Trophoblast cell (in vitro differentiated cells and primary cell): ENCODE measurements at regions not wholly inside any gene's neighbourhood (a gene's known extent, or its start where the extent isn't known, plus 50 kb on each side); places are given as distances from the start of the nearest gene placed in this dataset.

Experiments used
- DNase-seq, 2 donors: peaks; one replicate each; pipeline ENCODE4 v3.0.0-alpha.2; 2016
- H2AFZ ChIP-seq: 2 replicates; pipeline ENCODE4 v1.6.1; 2013; ENCODE audit warnings: low read length, moderate library complexity, mild to moderate bottlenecking; ENCODE audit not compliant: insufficient read depth, poor library complexity
- H2AK5ac ChIP-seq: 2 replicates; pipeline ENCODE4 v1.6.1; 2013; ENCODE audit warnings: mild to moderate bottlenecking, low read length
- H2BK120ac ChIP-seq: 2 replicates; pipeline ENCODE4 v1.6.1; 2013; ENCODE audit warnings: low read length, mild to moderate bottlenecking, moderate library complexity; ENCODE audit not compliant: insufficient read depth, poor library complexity
- H2BK12ac ChIP-seq: 2 replicates; pipeline ENCODE4 v1.6.1; 2013; ENCODE audit warnings: mild to moderate bottlenecking, low read length, moderate library complexity
- H2BK5ac ChIP-seq: 2 replicates; pipeline ENCODE4 v1.6.1; 2013; ENCODE audit warnings: low read length, low read depth, moderate library complexity, mild to moderate bottlenecking; ENCODE audit not compliant: poor library complexity
- H3K14ac ChIP-seq: 2 replicates; pipeline ENCODE4 v1.6.1; 2013; ENCODE audit warnings: mild to moderate bottlenecking, low read length
- H3K18ac ChIP-seq: 2 replicates; pipeline ENCODE4 v1.6.1; 2013; ENCODE audit warnings: mild to moderate bottlenecking, low read length
- H3K23ac ChIP-seq: 2 replicates; pipeline ENCODE4 v1.6.1; 2013; ENCODE audit warnings: low read length
- H3K27ac ChIP-seq: 2 replicates; pipeline ENCODE4 v1.5.1; 2013; ENCODE audit warnings: low read depth, mild to moderate bottlenecking, inconsistent platforms, low read length, moderate library complexity
- H3K27me3 ChIP-seq: 2 replicates; pipeline ENCODE4 v1.6.1; 2013; ENCODE audit warnings: inconsistent platforms, mild to moderate bottlenecking, low read length, moderate library complexity; ENCODE audit not compliant: insufficient read depth
- H3K36me3 ChIP-seq, 2 experiments: 1 replicate in 1 of 2; 2 replicates in 1 of 2; pipeline ENCODE4 v1.6.1; 2013; ENCODE audit warnings: low read length in 2 of 2, mild to moderate bottlenecking in 2 of 2, moderate library complexity in 1 of 2; ENCODE audit not compliant: insufficient read depth in 2 of 2, control insufficient read depth in 1 of 2
- H3K4ac ChIP-seq: 2 replicates; pipeline ENCODE4 v1.6.1; 2013; ENCODE audit warnings: low read depth, mild to moderate bottlenecking, low read length, moderate library complexity
- H3K4me1 ChIP-seq, 2 experiments: 1 replicate in 1 of 2; 2 replicates in 1 of 2; pipeline ENCODE4 v1.6.1; 2013; ENCODE audit warnings: low read length in 2 of 2, mild to moderate bottlenecking in 2 of 2, moderate library complexity in 1 of 2; ENCODE audit not compliant: insufficient read depth in 2 of 2, control insufficient read depth in 1 of 2
- H3K4me2 ChIP-seq: 2 replicates; pipeline ENCODE4 v1.6.1; 2013; ENCODE audit warnings: inconsistent platforms, mild to moderate bottlenecking, low read length, moderate library complexity
- H3K4me3 ChIP-seq: 2 replicates; pipeline ENCODE4 v1.5.1; 2013; ENCODE audit warnings: mild to moderate bottlenecking, low read depth, low read length, inconsistent platforms
- H3K79me1 ChIP-seq: one replicate; pipeline ENCODE4 v1.6.1; 2013; ENCODE audit warnings: low read length
- H3K79me2 ChIP-seq: 2 replicates; pipeline ENCODE4 v1.6.1; 2013; ENCODE audit warnings: low read length, mild to moderate bottlenecking; ENCODE audit not compliant: control insufficient read depth, insufficient read depth, poor library complexity
- H3K9ac ChIP-seq: 2 replicates; pipeline ENCODE4 v1.6.1; 2013; ENCODE audit warnings: mild to moderate bottlenecking, low read length
- H3K9me3 ChIP-seq: 2 replicates; pipeline ENCODE4 v1.6.1; 2013; ENCODE audit warnings: low read depth, mild to moderate bottlenecking, control low read depth, inconsistent platforms, low read length; ENCODE audit not compliant: insufficient read depth
- H4K12ac ChIP-seq: 2 replicates; pipeline ENCODE4 v1.6.1; 2013; ENCODE audit warnings: low read depth, mild to moderate bottlenecking, low read length, moderate library complexity
- H4K8ac ChIP-seq: 2 replicates; pipeline ENCODE4 v1.6.1; 2013; ENCODE audit warnings: low read depth, mild to moderate bottlenecking, low read length, moderate library complexity
- H4K91ac ChIP-seq: one replicate; pipeline ENCODE4 v1.6.1; 2013; ENCODE audit warnings: low read depth, mild to moderate bottlenecking, low read length, moderate library complexity
- WGBS: extraction: QIAGEN DNeasy Blood & Tissue Kit; methylation state at CpG from one replicate; pipeline ENCODE4 v1.1.7; 2013; ENCODE audit warnings: missing lambda C conversion rate; ENCODE audit not compliant: insufficient read length, insufficient coverage; ENCODE audit errors: extremely low coverage; 5-methylcytosine and 5-hydroxymethylcytosine counted together

DNA sequence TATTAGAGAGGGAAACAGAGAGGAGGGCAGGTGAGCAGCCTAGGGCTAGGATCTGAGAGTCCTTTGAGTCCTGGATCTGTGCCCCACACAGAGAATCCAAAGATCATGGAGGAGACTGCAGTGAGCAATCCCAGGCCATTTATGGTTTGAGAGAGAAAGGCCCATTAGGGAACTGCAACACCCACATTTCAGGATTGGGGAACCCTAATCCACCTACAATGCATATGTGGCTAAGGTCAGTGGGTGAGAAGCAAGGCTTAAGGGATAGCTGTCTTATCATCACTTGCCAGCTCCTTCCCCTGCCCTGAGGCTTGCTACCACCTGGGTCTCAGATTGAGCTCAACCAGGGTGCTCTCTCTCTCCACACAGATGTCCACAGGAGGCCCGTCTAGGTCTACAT is 781.1 kb upstream of the AMELY start:
- H3K14ac ChIP-seq, result no peak overlapping the region
- no peak overlapping the region for H4K91ac ChIP-seq
- no peaks in the 10 kb centered on the region for H3K9me3 ChIP-seq
- H2AFZ ChIP-seq, result no peak overlapping the region
- H3K79me2 ChIP-seq, result no peaks in the 10 kb centered on the region
- H3K4me3 ChIP-seq, result no peak overlapping the region
- H3K4me1 ChIP-seq, result no peaks in the 10 kb centered on the region
- H4K12ac ChIP-seq, result no peak overlapping the region
- no CpG with 5 or more reads among the region's 1 CpG for WGBS
- H4K8ac ChIP-seq, result no peak overlapping the region
- no peak overlapping the region for H3K18ac ChIP-seq
- no peak overlapping the region for H3K27ac ChIP-seq
- no peak overlapping the region for H3K4ac ChIP-seq
- H2BK120ac ChIP-seq, result no peak overlapping the region
- peaks cover 3% of the 10 kb centered on the region for H3K79me1 ChIP-seq
- H2BK12ac ChIP-seq, result no peak overlapping the region
- H2AK5ac ChIP-seq, result no peak overlapping the region
- no peak overlapping the region for H2BK5ac ChIP-seq
- H3K36me3 ChIP-seq, result no peaks in the 10 kb centered on the region
- no peak overlapping the region for H3K9ac ChIP-seq
- no peak overlapping the region for H3K4me2 ChIP-seq
- DNase-seq, result no peak
- H3K27me3 ChIP-seq, result no peaks in the 10 kb centered on the region
- H3K23ac ChIP-seq, result no peak overlapping the region

DNA sequence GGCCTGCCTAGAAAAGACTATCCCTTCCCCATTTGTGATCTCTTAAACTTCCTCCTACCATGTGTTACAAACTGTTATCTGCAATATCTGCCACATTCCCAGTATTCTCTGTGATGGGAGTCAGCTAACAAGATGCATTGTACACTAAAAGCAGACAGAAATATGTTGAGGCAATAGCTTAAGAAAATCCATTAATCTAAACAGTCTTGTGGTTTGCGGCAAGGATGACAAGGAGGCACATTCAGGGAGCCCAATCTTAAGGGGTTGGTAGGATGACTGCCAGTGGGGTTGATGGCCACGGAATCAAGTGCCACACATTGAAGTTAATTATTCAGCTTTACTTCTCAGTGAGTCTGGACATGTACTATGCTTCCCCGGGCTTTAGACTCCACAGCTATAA is 775.5 kb upstream of the AMELY start:
- Histone ChIP-seq H3K18ac (no peak overlapping the region), H3K14ac (no peak overlapping the region), H3K4ac (no peak overlapping the region), H2BK5ac (no peak overlapping the region), H3K79me1 (peaks cover 6% of the 10 kb centered on the region), H4K91ac (no peak overlapping the region), H3K9me3 (no peaks in the 10 kb centered on the region), H2BK12ac (no peak overlapping the region), H3K9ac (no peak overlapping the region), H3K4me2 (no peak overlapping the region), H3K79me2 (no peaks in the 10 kb centered on the region), H3K23ac (no peak overlapping the region), H3K27me3 (no peaks in the 10 kb centered on the region), H3K4me1 (no peaks in the 10 kb centered on the region), H4K12ac (no peak overlapping the region), H2AFZ (no peak overlapping the region), H3K4me3 (no peak overlapping the region), H2AK5ac (no peak overlapping the region), H2BK120ac (no peak overlapping the region), H3K27ac (peak overlapping the region; percentile 11), H4K8ac (no peak overlapping the region), H3K36me3 (no peaks in the 10 kb centered on the region)
- no CpG with 5 or more reads among the region's 3 CpGs for WGBS
- no peak for DNase-seq

GRCh38 chrY:7684546-7684945 is 773.0 kb upstream of the AMELY start:
- no peak overlapping the region for H4K8ac ChIP-seq
- no peak overlapping the region for H3K18ac ChIP-seq
- H2AFZ ChIP-seq, result no peak overlapping the region
- H2BK12ac ChIP-seq, result no peak overlapping the region
- no peak overlapping the region for H3K14ac ChIP-seq
- H3K79me1 ChIP-seq, result peaks cover 6% of the 10 kb centered on the region
- H4K91ac ChIP-seq, result no peak overlapping the region
- H3K27ac ChIP-seq, result no peak overlapping the region
- no peaks in the 10 kb centered on the region for H3K27me3 ChIP-seq
- no peak overlapping the region for H2BK5ac ChIP-seq
- H3K9ac ChIP-seq, result no peak overlapping the region
- H3K36me3 ChIP-seq, result no peaks in the 10 kb centered on the region
- H3K4ac ChIP-seq, result no peak overlapping the region
- no CpG with 5 or more reads among the region's 2 CpGs for WGBS
- no peaks in the 10 kb centered on the region for H3K79me2 ChIP-seq
- no peak overlapping the region for H3K4me3 ChIP-seq
- no peak overlapping the region for H2AK5ac ChIP-seq
- H2BK120ac ChIP-seq, result no peak overlapping the region
- DNase-seq, result no peak
- H3K4me2 ChIP-seq, result no peak overlapping the region
- no peak overlapping the region for H3K23ac ChIP-seq
- H4K12ac ChIP-seq, result no peak overlapping the region
- no peaks in the 10 kb centered on the region for H3K9me3 ChIP-seq
- H3K4me1 ChIP-seq, result no peaks in the 10 kb centered on the region

- Histone ChIP-seq H2AFZ (no peak overlapping the region), H4K91ac (no peak overlapping the region), H3K4me1 (no peaks in the 10 kb centered on the region), H3K14ac (no peak overlapping the region), H3K79me1 (no peaks in the 10 kb centered on the region), H3K4me3 (no peak overlapping the region), H3K4me2 (no peak overlapping the region), H3K36me3 (no peaks in the 10 kb centered on the region), H2AK5ac (no peak overlapping the region), H3K23ac (no peak overlapping the region), H3K79me2 (no peaks in the 10 kb centered on the region), H2BK5ac (no peak overlapping the region), H2BK120ac (no peak overlapping the region), H4K12ac (no peak overlapping the region), H3K27ac (no peak overlapping the region), H3K27me3 (no peaks in the 10 kb centered on the region), H3K4ac (no peak overlapping the region), H3K9me3 (no peaks in the 10 kb centered on the region), H3K9ac (no peak overlapping the region), H4K8ac (no peak overlapping the region), H3K18ac (no peak overlapping the region), H2BK12ac (no peak overlapping the region)
- DNase-seq, result no peak
These were observed 770.8 kb upstream of the AMELY start for GRCh38 chrY:7682386-7682785.

- H2BK120ac ChIP-seq, result no peak overlapping the region
- no peak for DNase-seq
- WGBS, result no CpG with 5 or more reads among the region's 4 CpGs
- H3K4me2 ChIP-seq, result no peak overlapping the region
- no peak overlapping the region for H2AFZ ChIP-seq
- no peak overlapping the region for H3K9ac ChIP-seq
- H3K23ac ChIP-seq, result no peak overlapping the region
- no peak overlapping the region for H4K8ac ChIP-seq
- no peak overlapping the region for H3K14ac ChIP-seq
- H3K27me3 ChIP-seq, result no peaks in the 10 kb centered on the region
- no peak overlapping the region for H3K4ac ChIP-seq
- H3K36me3 ChIP-seq, result no peaks in the 10 kb centered on the region
- H3K4me3 ChIP-seq, result no peak overlapping the region
- H3K27ac ChIP-seq, result no peak overlapping the region
- no peaks in the 10 kb centered on the region for H3K9me3 ChIP-seq
- no peak overlapping the region for H2BK5ac ChIP-seq
- H3K79me1 ChIP-seq, result no peaks in the 10 kb centered on the region
- H4K91ac ChIP-seq, result no peak overlapping the region
- no peaks in the 10 kb centered on the region for H3K4me1 ChIP-seq
- no peak overlapping the region for H3K18ac ChIP-seq
- no peaks in the 10 kb centered on the region for H3K79me2 ChIP-seq
- H2AK5ac ChIP-seq, result no peak overlapping the region
- H4K12ac ChIP-seq, result no peak overlapping the region
- H2BK12ac ChIP-seq, result no peak overlapping the region
These were observed 769.9 kb upstream of the AMELY start for GRCh38 chrY:7681426-7681825.
